Hippocampal formation (tissue), 2 donors: ENCODE measurements at regions not wholly inside any gene's neighbourhood (a gene's known extent, or its start where the extent isn't known, plus 50 kb on each side); places are given as distances from the start of the nearest gene placed in this dataset.

Source experiments
- DNase-seq, 2 donors: peaks; one replicate each; lab custom pipeline; 2025; lab: John Stamatoyannopoulos, UW

DNA sequence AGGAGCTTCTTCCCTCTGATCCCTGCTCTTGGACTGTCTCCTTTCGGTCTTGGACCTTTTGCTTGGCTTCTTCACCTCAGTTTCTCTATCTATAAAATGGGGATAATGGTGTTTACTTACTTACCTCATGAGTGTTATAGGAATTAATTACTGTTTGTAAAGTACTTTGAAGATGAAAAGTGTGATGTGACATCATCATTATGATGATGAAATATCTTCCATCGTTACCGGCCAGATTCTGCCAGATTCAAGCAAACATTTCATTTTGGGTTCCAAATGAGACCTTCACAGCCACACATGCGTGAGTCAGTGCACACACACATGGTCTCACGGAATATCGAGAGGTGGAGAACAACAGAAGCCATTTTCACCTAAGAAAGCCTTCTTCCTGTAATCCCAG, 220.1 kb upstream of the RPL34 start:
- DNase-seq: no peak

DNA sequence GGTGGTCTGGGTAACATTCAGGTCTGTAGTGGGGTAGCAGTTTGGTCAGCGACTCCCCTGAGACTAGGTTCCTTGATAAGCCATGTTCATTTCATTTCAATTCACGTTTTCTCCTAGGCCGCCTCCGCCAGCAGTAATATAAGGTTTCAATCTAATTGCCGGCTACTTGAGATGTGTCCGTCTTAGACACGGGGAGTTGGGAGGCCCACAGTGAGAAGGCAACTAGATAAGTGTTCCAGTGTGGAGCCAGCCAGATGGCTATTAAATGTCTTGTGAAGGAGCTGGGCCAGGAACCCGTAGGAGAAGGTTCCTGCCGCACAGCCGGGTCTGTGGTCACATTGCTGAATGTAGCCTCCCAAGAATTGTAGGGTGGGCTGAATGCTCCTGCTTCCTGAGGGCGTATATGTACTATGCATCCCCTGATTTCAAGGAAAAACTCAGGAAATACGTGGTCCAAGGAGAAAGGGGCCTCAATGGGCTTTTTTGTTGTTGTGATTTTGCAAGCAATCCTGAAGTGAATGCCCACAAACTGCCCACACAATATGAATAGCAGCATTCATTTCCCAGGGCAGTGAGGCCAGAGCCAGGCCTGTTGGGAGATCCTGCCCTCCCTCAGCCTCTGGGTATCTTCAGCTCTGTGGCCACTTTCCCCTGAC, 220.6 kb upstream of the RPL34 start:
- DNase-seq: no peak

DNA sequence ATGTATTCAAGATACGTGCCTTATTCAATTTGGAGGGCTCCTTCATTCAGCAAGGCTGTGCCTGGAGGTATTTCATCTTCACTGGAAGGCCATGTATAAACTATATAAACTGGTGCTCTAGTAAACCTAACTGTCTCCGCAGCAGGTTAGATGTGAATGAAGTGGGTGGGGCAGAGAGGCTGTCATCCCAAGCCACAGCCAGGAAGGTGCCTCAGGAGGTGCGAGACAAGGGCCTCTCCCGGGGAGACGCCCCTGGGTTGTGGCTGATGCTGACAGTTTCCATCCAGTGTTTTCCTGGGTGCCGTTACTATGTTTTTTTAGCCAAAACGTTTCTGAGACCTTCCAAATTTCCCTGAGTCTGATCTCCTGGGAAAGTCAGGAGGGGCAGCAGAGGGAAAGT, 221.5 kb upstream of the RPL34 start:
- no peak for DNase-seq

DNA sequence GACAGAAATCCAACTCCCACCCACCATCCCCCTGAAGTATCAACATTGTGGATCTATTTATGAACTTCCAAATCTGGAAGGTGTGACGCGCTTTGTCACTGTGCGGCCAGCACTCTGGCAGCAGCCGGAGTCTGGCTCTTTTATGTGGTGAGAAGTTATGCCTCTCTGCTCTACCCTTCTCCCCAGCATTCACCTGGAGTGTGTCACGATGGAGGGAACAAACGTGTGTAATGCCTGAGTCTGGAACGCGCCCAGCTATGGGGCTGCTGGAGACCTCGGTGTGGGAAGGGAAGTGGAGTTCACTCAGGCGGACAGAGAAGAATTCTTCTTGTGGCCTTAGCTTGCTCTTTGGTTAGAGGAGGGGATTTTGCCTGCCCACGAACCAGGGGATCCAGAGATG, 222.1 kb upstream of the RPL34 start:
- no peak for DNase-seq

DNA sequence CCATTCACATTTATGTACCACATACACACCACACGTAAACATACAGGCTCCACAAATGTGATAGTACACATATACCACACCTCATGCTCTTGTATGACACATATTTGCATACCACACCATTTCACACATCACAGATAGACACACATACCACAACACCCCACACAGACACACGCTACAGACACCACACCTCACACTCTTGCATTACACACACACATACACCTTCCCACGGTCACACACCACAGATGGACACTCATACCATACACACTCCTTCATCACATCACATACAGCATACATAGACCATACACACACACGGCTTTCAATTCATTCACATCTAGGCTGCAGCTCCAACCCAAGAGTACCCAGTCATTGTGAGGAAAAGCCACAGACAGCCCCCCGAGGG, 222.5 kb upstream of the RPL34 start:
- no peak for DNase-seq

DNA sequence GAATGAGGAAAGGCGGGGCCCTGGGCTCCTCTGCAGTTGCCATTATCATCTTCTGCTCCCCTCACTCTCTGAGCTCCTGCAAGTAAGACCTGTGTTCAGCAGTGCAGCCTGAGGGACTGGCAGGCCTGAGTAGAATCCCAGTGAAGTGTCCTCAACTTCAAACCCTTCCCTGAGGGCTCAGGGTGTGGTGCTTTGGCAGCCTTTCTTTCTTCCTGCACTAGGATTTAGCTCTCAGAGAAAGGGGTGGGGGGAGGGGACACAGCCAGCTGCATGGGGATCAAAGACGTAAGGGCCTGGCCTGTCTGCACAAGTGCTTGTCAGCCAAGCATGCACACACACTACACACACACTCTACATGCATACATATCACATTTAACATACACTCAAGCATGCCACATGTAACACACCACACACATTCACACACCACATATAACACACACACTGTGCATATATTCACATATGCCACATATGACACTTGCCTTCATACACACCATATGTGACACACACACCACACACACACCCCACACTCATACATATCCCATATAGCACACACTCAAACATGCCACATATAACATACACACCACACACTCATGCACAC, 223.4 kb upstream of the RPL34 start:
- no peak for DNase-seq

DNA sequence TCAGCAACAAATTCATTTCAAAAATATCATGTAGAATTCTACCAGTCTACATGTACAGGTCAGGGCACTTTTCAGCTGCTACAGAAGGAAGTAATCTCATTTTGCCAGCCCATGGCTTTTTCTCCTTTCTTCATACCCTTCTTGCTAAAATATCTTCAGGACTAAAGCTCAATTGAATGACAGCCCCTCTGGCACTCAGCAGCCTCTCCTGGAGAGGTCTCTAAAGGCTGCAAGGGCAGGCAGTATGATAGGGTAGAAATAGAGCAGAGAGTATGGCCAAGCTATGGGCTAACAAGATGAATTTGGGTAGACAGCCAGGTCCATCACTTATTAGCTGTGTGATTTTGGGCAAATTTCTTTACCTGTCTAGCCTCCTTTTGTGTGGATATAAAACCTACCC, 224.6 kb upstream of the RPL34 start:
- DNase-seq: no peak

DNA sequence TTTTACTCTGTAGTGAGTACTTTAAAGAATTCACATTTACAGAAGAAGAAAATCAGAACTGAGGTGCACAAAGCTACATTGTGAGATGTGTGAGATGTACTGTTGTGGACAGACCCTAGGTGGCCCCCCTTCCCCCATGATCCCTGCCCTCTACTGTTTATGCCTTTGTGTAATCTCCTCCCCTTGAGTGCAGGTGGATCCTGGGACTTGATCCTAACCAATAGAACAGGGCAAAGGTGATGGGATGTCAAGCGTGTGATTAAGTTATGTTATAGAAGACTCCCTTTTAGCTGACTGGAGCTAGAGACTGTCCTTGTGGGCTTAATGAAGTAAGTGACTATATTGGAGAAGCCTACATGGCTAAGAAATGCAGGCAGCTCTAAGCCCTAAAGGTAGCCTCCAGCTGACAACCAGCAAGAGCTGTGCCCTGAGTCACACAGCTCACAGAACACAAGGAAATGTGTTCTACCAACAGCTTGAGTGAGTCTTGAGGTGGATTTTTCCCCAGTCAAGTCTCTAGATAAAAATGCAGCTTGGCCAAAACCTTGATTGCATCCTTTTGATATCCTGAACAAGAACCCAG, 225.2 kb upstream of the LEF1 start:
- DNase-seq: no peak

DNA sequence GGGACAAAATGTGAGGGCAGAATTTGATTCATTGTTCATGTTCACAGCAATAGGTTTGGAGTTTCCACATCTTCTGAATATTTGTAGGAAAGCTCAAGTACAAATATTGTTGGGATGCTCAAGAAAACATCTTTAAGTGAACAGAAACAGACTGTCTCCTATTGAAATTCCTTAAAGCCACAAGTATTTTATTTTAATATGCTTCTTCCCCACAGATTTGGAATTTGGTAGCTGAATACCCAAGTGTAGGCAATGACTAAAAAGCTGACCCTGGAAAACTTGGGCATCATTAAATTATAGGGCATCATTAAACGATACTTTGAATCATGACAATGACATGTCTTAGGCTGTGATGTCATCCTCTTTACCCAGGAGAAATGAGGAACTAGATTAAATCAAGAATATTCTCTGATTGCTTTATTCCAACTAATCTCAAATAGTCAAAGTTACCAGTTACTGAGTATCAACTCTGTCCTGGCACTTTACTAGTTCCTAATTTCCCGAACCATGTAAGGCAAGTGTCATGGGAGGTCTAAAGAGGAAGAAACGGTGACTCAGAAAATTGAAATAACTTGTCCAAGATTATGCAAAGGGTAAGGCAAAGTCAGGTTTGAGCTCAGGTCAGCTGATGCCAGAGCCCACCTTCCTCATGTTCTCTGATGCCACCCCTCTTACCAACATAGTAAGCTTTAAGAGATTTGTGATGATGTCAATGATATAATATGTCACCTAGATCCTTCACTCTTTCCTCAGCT, 223.1 kb upstream of the LEF1 start:
- no peak for DNase-seq

DNA sequence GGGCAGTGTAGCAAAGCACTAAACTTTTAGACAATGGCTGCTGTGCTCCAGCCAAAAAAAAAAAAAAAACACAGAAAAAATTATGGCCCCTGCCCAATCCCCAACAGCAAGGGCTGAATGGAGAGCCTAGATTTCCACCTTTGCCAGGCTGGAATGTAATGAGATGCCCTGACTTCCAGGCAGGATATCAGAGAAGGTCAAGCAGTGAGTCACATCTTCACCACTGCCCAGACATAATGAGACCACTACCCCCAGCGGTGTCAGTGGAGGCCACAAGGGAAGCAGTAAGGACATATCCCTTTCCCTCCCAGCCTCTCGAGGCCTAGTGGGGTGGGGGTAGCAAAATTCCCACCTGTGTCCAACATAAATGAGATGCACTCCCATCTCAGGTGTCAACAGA, 216.3 kb upstream of the LEF1 start:
- no peak for DNase-seq

DNA sequence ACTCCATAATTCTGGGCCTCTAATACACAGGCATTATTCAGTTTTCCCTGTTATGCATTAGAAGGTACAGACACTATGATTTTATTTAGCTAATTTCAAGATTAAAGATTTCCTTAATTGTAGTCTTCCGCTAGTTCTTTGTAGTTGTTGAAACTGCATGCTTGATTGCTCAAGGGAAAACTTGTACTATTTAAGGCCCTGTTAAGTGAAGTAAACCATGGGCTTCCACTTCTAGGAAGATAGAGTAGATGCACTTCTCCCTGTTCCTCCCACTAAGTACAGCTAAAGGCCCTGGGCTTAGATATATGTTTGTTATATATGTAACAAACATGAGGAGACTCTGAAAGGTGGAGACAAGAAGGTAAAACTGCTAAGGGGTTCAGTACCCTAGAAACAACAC, 215.8 kb upstream of the LEF1 start:
- DNase-seq: no peak

DNA sequence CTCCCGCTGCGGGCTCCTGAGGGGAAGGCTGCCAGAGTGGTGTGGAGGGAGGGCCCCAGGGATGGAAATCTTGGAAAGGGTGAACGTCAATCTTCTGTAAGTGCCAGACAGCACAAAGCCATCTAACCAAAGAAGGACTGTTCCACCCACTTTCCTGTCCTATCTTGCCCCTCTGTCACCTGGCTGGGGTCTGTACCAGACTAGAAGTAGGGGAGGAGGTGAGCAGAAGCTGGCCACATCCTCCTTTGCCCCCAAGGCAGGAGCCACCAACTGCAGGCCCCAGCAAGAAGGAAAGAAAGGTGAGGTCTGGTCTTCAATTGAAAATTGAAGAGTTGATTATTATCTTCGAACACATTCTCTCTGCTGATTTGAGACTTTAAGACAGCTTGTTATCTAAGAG, 214.4 kb upstream of the LEF1 start:
- no peak for DNase-seq

DNA sequence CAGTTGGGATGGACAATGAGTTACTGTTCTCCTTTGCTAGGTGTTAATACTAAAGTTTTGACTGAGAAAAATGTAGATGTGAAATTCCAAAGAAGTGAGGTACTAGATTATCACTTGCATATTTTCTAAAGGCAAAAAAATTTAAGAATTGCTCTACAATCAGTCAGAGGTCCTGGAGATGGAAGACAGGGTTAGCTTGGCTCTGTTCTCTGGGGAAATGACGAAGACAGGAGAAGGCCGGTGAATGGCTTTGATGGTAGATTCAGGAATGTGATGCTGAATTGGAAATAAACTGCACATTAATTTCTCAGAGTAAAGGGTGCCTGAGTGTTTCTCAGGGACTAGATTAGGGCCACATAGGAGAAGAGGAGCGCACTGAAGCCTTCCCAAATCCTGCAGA, 214.0 kb upstream of the LEF1 start:
- DNase-seq: no peak

DNA sequence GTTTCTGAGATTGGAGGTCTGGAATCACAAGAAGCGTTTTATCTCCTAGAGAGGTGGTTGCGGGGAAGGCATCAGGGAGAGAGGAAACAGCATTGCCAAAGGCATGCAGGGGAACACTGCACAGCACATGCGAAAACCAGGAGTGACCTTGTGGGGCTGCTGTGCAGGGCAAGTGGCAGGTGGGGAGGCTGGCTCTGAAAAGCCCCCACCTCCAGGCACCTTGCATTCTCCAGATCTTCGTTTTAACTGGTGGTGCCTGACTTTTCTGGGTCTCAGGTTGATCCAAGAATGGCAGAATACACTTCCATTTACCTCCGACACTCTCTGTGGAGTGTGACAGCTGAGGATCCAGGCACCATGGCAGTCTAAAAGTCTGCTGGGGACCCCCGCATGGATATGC, 209.4 kb upstream of the LEF1 start:
- no peak for DNase-seq

DNA sequence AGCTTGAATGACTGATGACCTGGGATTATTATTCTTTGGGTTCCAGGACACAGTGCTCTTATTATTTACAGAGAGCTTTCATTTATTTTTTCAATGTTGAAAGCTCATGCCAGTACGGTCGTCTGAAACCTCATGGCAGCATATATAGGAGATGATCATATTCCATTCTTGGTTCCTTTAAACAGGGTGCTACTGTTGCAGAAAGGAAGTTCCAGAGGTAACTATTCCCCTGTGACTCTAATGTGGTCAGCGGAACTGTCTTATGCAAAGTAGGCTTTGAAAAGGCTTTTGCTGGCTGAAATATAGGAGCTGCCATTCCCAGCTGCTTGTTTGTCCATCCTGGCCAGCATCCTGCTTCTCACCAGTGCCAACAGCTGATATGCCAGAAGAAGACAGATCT, 208.3 kb upstream of the LEF1 start:
- no peak for DNase-seq

DNA sequence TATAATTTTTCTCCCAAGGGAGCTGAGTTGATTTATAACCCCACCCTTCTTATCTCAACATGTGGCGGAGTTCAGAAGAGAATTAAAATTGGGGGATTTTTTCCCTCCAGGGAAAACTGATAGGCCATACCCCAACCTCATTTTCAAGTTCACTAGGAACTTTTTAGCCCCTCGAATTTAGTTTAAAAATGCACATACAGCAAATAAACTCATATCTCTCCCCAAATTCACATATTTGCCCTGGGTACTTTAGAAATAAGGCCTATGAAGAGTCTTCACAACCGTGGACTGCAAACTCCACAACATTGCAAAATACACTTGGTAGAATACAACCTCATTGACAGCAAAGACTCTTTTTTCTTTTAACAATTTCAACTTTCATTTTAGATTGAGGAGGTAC, 206.7 kb upstream of the LEF1 start:
- DNase-seq: no peak

DNA sequence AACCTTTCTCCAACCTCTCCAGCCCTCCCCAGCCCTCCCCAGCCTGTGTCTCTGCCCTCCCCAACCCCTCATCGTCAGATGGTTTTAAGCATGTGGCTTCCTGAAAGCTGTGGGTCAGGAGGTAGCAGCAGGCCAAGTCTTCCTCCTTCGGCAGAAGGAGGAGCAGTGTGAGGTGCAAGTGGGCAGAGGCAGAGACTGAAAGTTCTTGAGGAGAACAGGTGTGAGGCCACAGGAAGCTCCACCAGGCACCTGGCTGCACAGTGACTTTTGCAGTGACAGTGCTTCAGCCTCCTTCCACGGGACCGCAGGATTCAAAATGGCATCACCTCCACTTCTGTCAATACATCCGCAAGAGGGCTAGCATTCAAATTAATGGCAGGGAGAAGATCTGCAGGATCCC, 203.9 kb upstream of the LEF1 start:
- DNase-seq: no peak

DNA sequence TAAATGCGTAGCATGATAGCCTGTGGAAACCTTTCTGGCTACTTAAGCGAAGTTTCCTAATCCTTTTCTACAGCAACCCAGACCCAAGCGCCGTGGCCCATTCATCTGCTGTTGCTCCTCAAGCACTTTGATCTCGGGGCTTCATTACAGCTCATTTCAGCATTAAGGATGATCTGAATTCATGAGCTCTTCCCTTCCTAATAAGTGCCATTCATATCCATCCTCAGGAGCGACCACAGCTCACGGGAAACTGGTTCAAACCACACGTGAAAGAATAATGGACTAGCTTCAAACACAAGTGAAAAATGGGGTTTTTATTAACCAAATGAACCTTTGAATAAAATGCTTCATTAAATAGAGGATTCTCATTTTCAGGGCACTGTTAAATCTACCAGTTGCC, 202.6 kb upstream of the LEF1 start:
- no peak for DNase-seq

DNA sequence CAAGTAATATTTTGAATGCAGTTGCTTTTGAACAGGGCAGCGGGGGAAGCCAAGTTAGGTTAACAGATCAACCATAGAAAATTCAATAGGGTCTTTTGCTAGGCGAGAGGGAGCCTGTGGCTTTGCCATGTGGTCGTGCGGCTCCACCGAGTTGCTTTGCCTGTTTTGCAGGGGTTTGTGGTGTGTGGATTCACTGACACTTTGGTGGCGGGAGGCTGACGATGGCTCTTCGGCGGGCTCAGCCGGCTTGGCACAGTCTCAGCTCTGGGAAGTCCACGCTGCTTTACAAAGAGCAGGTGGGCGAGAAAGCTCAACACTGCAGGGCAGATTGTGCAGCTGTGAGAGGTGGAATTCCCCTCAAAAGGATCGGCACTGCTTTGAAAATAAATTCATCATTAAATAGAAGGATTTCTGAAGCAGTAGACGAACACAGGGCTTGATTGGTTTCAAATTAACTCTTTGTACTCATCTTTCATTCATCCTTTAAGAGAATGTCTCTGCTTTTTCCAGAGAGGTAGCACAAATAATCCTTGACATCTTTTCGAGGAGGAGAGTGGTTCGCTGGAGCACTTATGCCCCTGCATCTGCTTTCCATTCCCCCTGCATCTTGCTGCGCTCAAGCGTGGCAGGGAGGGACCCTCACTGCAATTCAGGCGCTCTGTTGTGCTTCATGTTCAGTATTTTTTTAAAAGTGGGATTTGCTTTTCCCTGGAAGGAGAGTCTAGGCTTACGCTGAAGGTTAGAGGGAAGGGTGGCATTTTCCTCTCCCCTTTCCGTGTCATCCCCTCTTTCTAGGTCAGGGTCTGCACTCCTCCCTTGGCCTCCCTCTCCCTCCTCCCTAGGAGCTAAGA, 201.8 kb upstream of the LEF1 start:
- DNase-seq: no peak

DNA sequence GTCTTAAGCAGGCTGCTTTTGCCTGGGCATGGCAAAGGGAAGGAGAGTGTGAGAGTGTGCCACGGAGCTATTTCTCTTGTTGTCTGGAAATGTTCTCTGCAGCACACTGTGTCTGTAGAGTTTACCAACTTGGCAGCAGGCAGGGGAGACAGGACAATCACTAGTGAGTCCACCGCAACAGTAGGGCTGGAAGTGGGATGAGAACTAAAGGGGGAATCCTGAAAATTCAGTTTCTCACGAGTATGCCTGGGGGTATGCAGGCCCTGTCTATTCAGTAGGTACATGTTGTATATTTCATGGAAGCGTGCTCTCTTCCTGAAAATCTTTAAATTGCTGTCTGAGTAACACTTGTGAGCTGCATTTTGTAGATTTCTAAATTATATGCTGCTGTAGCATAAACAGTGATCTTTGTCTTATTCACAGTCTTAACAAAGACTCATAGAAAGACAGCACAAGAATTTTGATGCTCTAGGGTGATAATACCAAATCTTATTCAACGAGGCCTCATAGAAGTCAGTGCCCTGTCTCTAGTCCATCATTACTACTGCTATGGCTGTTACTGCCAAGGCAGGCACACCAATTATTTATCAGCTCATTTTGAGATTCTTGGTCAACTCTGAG, 200.4 kb upstream of the LEF1 start:
- DNase-seq: no peak

DNA sequence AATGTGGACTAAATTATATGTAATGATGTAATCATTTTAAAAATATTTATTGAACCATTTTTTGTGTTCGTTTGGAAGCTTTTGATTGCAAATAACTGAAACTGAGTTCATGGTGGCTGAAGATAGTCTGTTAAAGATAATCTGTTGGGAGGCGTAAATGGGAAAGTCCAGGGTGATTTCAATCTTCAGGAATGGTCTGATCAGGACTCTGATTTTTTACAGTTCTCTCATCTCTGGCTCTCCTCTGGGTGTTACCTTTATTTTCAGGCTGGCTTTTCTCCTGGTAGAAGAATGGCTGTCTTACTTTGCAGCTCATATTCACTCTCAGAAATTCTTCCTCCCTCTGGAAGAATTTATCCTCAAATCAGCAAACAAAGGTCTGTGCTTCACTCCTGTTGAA, 199.0 kb upstream of the LEF1 start:
- no peak for DNase-seq

DNA sequence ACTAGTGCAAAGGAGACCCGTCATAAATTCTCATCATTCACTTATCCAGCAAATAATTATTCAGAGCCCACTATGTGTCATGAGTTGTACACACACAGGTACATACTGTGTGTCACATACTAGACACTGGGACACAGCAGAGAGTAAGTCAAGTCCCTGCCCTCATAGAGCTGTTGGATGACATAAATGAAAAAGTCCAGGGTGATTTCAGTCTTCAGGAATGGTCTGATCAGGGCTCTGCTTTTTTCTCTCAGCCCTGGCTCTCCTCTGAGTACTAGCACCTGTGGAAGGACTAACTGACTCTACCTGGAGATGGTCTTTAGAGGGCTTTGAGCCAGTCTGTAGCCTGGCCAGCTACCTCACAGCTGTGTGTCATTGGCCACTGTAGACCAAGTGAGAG, 198.0 kb upstream of the LEF1 start:
- DNase-seq: no peak
